OCI-LY7 (cell line): ENCODE measurements at regions not wholly inside any gene's neighbourhood (a gene's known extent, or its start where the extent isn't known, plus 50 kb on each side); places are given as distances from the start of the nearest gene placed in this dataset.

Experiments used
- EZH2phosphoT487 ChIP-seq: fragments of 200-600 bp; sonication (generic); IDR thresholded peaks from 2 replicates; pipeline ENCODE4 v1.6.1; 2018; ENCODE audit warnings: low read depth, borderline replicate concordance, mild to moderate bottlenecking, mixed run types, antibody characterized with exemption, low read length, moderate library complexity, mixed read lengths
- TF ChIP-seq, protein P1 (sequence below): fragments of 200-600 bp; sonication (generic); conservative IDR thresholded peaks from 2 replicates; pipeline ENCODE4 v1.5.1; 2014; ENCODE audit warnings: mild to moderate bottlenecking, antibody characterized with exemption, low read length, moderate library complexity, mixed read lengths

DNA sequence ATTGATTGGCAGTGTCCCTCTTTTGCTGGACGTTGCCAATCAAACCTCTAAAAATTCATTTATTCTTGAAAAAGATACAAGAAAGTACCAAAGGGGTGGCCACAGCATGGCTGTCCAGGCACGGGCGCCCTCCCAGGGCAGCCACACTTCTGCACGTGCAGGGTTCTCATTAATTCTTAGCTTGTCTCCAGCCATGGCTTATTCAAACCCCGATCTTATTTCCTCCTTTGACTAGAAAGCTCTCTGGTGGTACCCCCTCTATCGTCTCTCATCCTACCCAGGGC is 123.9 kb downstream of the CTTN start:
- no peak for TF ChIP-seq EZH2phosphoT487
- TF ChIP-seq, protein P1, sequence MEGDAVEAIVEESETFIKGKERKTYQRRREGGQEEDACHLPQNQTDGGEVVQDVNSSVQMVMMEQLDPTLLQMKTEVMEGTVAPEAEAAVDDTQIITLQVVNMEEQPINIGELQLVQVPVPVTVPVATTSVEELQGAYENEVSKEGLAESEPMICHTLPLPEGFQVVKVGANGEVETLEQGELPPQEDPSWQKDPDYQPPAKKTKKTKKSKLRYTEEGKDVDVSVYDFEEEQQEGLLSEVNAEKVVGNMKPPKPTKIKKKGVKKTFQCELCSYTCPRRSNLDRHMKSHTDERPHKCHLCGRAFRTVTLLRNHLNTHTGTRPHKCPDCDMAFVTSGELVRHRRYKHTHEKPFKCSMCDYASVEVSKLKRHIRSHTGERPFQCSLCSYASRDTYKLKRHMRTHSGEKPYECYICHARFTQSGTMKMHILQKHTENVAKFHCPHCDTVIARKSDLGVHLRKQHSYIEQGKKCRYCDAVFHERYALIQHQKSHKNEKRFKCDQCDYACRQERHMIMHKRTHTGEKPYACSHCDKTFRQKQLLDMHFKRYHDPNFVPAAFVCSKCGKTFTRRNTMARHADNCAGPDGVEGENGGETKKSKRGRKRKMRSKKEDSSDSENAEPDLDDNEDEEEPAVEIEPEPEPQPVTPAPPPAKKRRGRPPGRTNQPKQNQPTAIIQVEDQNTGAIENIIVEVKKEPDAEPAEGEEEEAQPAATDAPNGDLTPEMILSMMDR, result no peak
